Fibroblast of lung (primary cell): ENCODE measurements at regions not wholly inside any gene's neighbourhood (a gene's known extent, or its start where the extent isn't known, plus 50 kb on each side); places are given as distances from the start of the nearest gene placed in this dataset.

Experiments used
- DNase-seq, 2 donors: peaks; one replicate each; pipeline versions ENCODE4 v3.0.0 to v3.0.0-alpha.2; 2010; ENCODE audit warnings: low read depth in 2 of 2
- H2AFZ ChIP-seq: 2 replicates; pipeline ENCODE4 v1.5.1; 2012; ENCODE audit warnings: low read length, control low read depth, inconsistent platforms
- H3K27ac ChIP-seq: 2 replicates; pipeline ENCODE4 v1.5.1; 2011; ENCODE audit warnings: low read length, control low read depth; ENCODE audit not compliant: insufficient read depth
- H3K27me3 ChIP-seq: 2 replicates; pipeline ENCODE4 v1.5.1; 2011; ENCODE audit warnings: mild to moderate bottlenecking, low read length; ENCODE audit not compliant: control insufficient read depth, insufficient read depth
- H3K36me3 ChIP-seq: 2 replicates; pipeline ENCODE4 v1.5.1; 2011; ENCODE audit warnings: low read length; ENCODE audit not compliant: control insufficient read depth, insufficient read depth
- H3K4me1 ChIP-seq: 2 replicates; pipeline ENCODE4 v1.5.1; 2011; ENCODE audit warnings: low read length; ENCODE audit not compliant: control insufficient read depth, insufficient read depth; ENCODE audit errors: extremely low read depth
- H3K4me2 ChIP-seq: 2 replicates; pipeline ENCODE4 v1.5.1; 2011; ENCODE audit warnings: low read length, control low read depth; ENCODE audit not compliant: insufficient read depth; ENCODE audit errors: extremely low read depth
- H3K4me3 ChIP-seq, 4 experiments: fragments of 200-600 bp in 1 of 4; sonication (generic) in 1 of 4; replicated peaks in 1 of 4; 2 replicates each; pipeline ENCODE4 v1.5.1; 2011 to 2016; ENCODE audit warnings: low read length in 4 of 4, low read depth in 3 of 4, mild to moderate bottlenecking in 3 of 4, control low read depth in 2 of 4, inconsistent platforms in 1 of 4, mixed read lengths in 1 of 4; ENCODE audit not compliant: insufficient read depth in 1 of 4; ENCODE audit errors: control extremely low read depth in 1 of 4
- H3K79me2 ChIP-seq: 2 replicates; pipeline ENCODE4 v1.5.1; 2012; ENCODE audit warnings: mild to moderate bottlenecking, low read length, inconsistent platforms; ENCODE audit not compliant: control insufficient read depth, insufficient read depth
- H3K9ac ChIP-seq: 2 replicates; pipeline ENCODE4 v1.5.1; 2011; ENCODE audit warnings: mild to moderate bottlenecking, low read length, control low read depth; ENCODE audit not compliant: insufficient read depth
- H3K9me3 ChIP-seq: 2 replicates; pipeline ENCODE4 v1.5.1; 2012; ENCODE audit warnings: low read depth, low read length; ENCODE audit not compliant: control insufficient read depth, insufficient read depth
- H4K20me1 ChIP-seq: 2 replicates; pipeline ENCODE4 v1.5.1; 2011; ENCODE audit warnings: low read length; ENCODE audit not compliant: control insufficient read depth, insufficient read depth; ENCODE audit errors: extremely low read depth
- CTCF ChIP-seq, 2 donors: IDR thresholded peaks in 1 of 2; conservative IDR thresholded peaks in 1 of 2; 1 replicate in 1 of 2; 2 replicates in 1 of 2; pipeline ENCODE4 v1.5.1; 2011 to 2012; ENCODE audit warnings: low read length in 2 of 2, control low read depth in 1 of 2, inconsistent platforms in 1 of 2, low read depth in 1 of 2, mild to moderate bottlenecking in 1 of 2
- EZH2 ChIP-seq: IDR thresholded peaks from 2 replicates; pipeline ENCODE4 v1.5.1; 2012; ENCODE audit warnings: low read length, control low read depth, mild to moderate bottlenecking; ENCODE audit errors: missing control alignments

GRCh38 chr13:88627071-88627470 lies 955.9 kb downstream of the SLITRK5 start:
- no peak for TF ChIP-seq CTCF (conservative IDR thresholded peaks at IDR 0.05 in 1 of 2, IDR thresholded peaks at IDR 0.05 in 1 of 2; ENCODE audit: low read depth in 1 of 2, low read length in 2 of 2)
- TF ChIP-seq EZH2, result no peak
- Histone ChIP-seq H3K27ac (no peak overlapping the region), H3K36me3 (no peaks in the 10 kb centered on the region), H3K9ac (no peak overlapping the region), H4K20me1 (no peaks in the 10 kb centered on the region), H3K27me3 (no peaks in the 10 kb centered on the region), H3K4me1 (no peaks in the 10 kb centered on the region), H3K4me3 (no peak overlapping the region), H3K9me3 (no peaks in the 10 kb centered on the region), H2AFZ (no peak overlapping the region), H3K4me2 (no peak overlapping the region), H3K79me2 (no peaks in the 10 kb centered on the region)
- no peak for DNase-seq

- DNase-seq, result no peak
- no peak for TF ChIP-seq CTCF (conservative IDR thresholded peaks at IDR 0.05 in 1 of 2, IDR thresholded peaks at IDR 0.05 in 1 of 2; ENCODE audit: low read depth in 1 of 2, low read length in 2 of 2)
- no peak for TF ChIP-seq EZH2
- H3K9ac ChIP-seq, result no peak overlapping the region
These were observed 957.7 kb downstream of the SLITRK5 start for GRCh38 chr13:88628882-88629281.

DNA sequence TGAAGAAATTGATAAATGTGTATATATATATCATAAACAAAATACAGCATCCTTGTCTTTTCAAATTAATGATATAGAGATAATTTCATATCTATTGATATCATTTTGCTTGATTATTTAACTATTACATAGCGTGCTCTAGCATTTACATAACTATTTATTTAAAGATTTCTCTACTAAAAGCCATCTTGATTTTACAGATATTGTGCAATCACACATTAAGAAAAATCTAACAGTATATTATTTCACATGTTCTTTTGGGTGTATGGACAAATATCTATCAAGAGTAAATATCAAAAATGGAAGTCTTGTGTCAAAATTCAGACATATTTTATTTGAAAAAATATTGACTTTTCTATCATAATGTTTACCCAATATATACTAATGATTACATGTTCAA lies 966.8 kb downstream of the SLITRK5 start:
- Histone ChIP-seq H3K27ac (no peak overlapping the region), H4K20me1 (no peaks in the 10 kb centered on the region), H3K79me2 (no peaks in the 10 kb centered on the region), H3K4me2 (no peak overlapping the region), H3K9ac (no peak overlapping the region), H3K27me3 (no peaks in the 10 kb centered on the region), H3K36me3 (no peaks in the 10 kb centered on the region), H3K4me3 (no peak overlapping the region), H3K9me3 (no peaks in the 10 kb centered on the region), H3K4me1 (no peaks in the 10 kb centered on the region), H2AFZ (no peak overlapping the region)
- no peak for DNase-seq
- TF ChIP-seq CTCF (conservative IDR thresholded peaks at IDR 0.05 in 1 of 2, IDR thresholded peaks at IDR 0.05 in 1 of 2; ENCODE audit: low read depth in 1 of 2, low read length in 2 of 2) (no peak), EZH2 (no peak)

More at GRCh38 chr13:88628882-88629281, 957.7 kb downstream of the SLITRK5 start:
- Histone ChIP-seq H2AFZ (no peak overlapping the region), H3K4me1 (no peaks in the 10 kb centered on the region), H3K9me3 (no peaks in the 10 kb centered on the region), H3K36me3 (no peaks in the 10 kb centered on the region), H3K79me2 (no peaks in the 10 kb centered on the region), H4K20me1 (no peaks in the 10 kb centered on the region), H3K27me3 (no peaks in the 10 kb centered on the region), H3K27ac (no peak overlapping the region), H3K4me3 (no peak overlapping the region), H3K4me2 (no peak overlapping the region)
